WERI-Rb-1 (cell line): ENCODE measurements at regions not wholly inside any gene's neighbourhood (a gene's known extent, or its start where the extent isn't known, plus 50 kb on each side); places are given as distances from the start of the nearest gene placed in this dataset.
A peak's percentile ranks its signal among the peaks of the same experiment; 100 is the strongest.

Experiments
- DNase-seq: peaks from one replicate; pipeline ENCODE4 v3.0.0-alpha.2; 2020
- H3K27ac ChIP-seq: fragments of 250-450 bp; sonication (Bioruptor Pico); 2 replicates; pipeline ENCODE4 v1.5.1; 2020; ENCODE audit warnings: mild to moderate bottlenecking, moderate library complexity
- H3K27me3 ChIP-seq: fragments of 250-450 bp; sonication (Bioruptor Pico); 2 replicates; pipeline ENCODE4 v1.5.1; 2021; ENCODE audit warnings: mild to moderate bottlenecking, low read depth, moderate library complexity; ENCODE audit not compliant: insufficient read depth, severe bottlenecking
- H3K36me3 ChIP-seq: fragments of 250-450 bp; sonication (Bioruptor Pico); 2 replicates; pipeline ENCODE4 v1.5.1; 2020; ENCODE audit warnings: mild to moderate bottlenecking, moderate library complexity
- H3K4me3 ChIP-seq: 2 replicates; pipeline ENCODE4 v1.5.1; 2011; ENCODE audit warnings: low read depth, mild to moderate bottlenecking, control low read depth, low read length
- H3K9me3 ChIP-seq: fragments of 250-450 bp; sonication (Bioruptor Pico); 2 replicates; pipeline ENCODE4 v1.5.1; 2021; ENCODE audit warnings: mild to moderate bottlenecking, moderate library complexity; ENCODE audit not compliant: severe bottlenecking
- CTCF ChIP-seq: IDR thresholded peaks from 2 replicates; pipeline ENCODE4 v1.5.1; 2011; ENCODE audit warnings: low read depth, mild to moderate bottlenecking, control low read depth, inconsistent platforms, low read length

GRCh38 chr2:9789371-9789770 is 53.9 kb upstream of the TAF1B start:
- Histone ChIP-seq H3K27me3 (no peaks in the 10 kb centered on the region), H3K36me3 (no peaks in the 10 kb centered on the region), H3K4me3 (no peak overlapping the region), H3K27ac (no peak overlapping the region), H3K9me3 (no peaks in the 10 kb centered on the region)
- TF ChIP-seq CTCF, result no peak
- DNase-seq, result no peak

- Histone ChIP-seq H3K27me3 (no peaks in the 10 kb centered on the region), H3K36me3 (no peaks in the 10 kb centered on the region), H3K27ac (no peak overlapping the region)
Observed at GRCh38 chr2:9790702-9791225, 52.5 kb upstream of the TAF1B start.

GRCh38 chr2:9791711-9792110 is 51.6 kb upstream of the TAF1B start:
- Histone ChIP-seq H3K27ac (no peak overlapping the region), H3K9me3 (no peaks in the 10 kb centered on the region), H3K36me3 (no peaks in the 10 kb centered on the region), H3K27me3 (no peaks in the 10 kb centered on the region), H3K4me3 (no peak overlapping the region)
- TF ChIP-seq CTCF, result no peak
- DNase-seq, result no peak

More at GRCh38 chr2:9790702-9791225, 52.5 kb upstream of the TAF1B start:
- TF ChIP-seq CTCF, result no peak
- Histone ChIP-seq H3K9me3 (no peaks in the 10 kb centered on the region), H3K4me3 (no peak overlapping the region)
- DNase-seq, result no peak

- Histone ChIP-seq H3K27ac (no peak overlapping the region), H3K9me3 (no peaks in the 10 kb centered on the region), H3K4me3 (no peak overlapping the region), H3K36me3 (no peaks in the 10 kb centered on the region), H3K27me3 (no peaks in the 10 kb centered on the region)
- DNase-seq, result peak; percentile 7
- no peak for TF ChIP-seq CTCF
Observed at GRCh38 chr2:9793156-9793917, 49.9 kb upstream of the TAF1B start.
